ENCODE measurements at regions not wholly inside any gene's neighbourhood (a gene's known extent, or its start where the extent isn't known, plus 50 kb on each side); places are given as distances from the start of the nearest gene placed in this dataset.

- TF ChIP-seq POLR2AphosphoS5 (IDR thresholded peaks at IDR 0.05; ENCODE audit: insufficient read depth in 1 of 2, low read depth in 1 of 2), result no peak
- no peak for TF ChIP-seq POLR2A (IDR thresholded peaks at IDR 0.05)
These were observed 264.6 kb downstream of the BRINP2 start for GRCh38 chr1:177435364-177435763.
